Stomach (tissue), 4 donors: ENCODE measurements at regions not wholly inside any gene's neighbourhood (a gene's known extent, or its start where the extent isn't known, plus 50 kb on each side); places are given as distances from the start of the nearest gene placed in this dataset.

Experiments used
- CTCF ChIP-seq, 7 experiments: fragments of 450-650 bp in 4 of 7; fragments of 200-600 bp in 3 of 7; sonication (generic) in 3 of 7; IDR thresholded peaks; one replicate each; pipeline ENCODE4 v1.5.1; 2016 to 2019; ENCODE audit warnings: antibody characterized with exemption in 7 of 7, control low read depth in 2 of 7, mild to moderate bottlenecking in 1 of 7
- POLR2A ChIP-seq, 4 donors: fragments of 450-650 bp; IDR thresholded peaks; one replicate each; pipeline ENCODE4 v1.6.1; 2016; ENCODE audit warnings: antibody characterized with exemption in 4 of 4, control low read depth in 2 of 4, mild to moderate bottlenecking in 1 of 4, moderate library complexity in 1 of 4
- POLR2AphosphoS5 ChIP-seq, 3 donors: sonication (generic); formaldehyde crosslinking; IDR thresholded peaks; one replicate each; pipeline ENCODE4 v1.6.1; 2016; ENCODE audit warnings: antibody characterized with exemption in 3 of 3

- TF ChIP-seq CTCF (IDR thresholded peaks at IDR 0.05) (no peak), POLR2A (IDR thresholded peaks at IDR 0.05) (no peak), POLR2AphosphoS5 (IDR thresholded peaks at IDR 0.05) (no peak)
These were observed 513.9 kb downstream of the MAN2A1 start for GRCh38 chr5:110203661-110204060.
